ENCODE measurements at regions not wholly inside any gene's neighbourhood (a gene's known extent, or its start where the extent isn't known, plus 50 kb on each side); places are given as distances from the start of the nearest gene placed in this dataset.

DNA sequence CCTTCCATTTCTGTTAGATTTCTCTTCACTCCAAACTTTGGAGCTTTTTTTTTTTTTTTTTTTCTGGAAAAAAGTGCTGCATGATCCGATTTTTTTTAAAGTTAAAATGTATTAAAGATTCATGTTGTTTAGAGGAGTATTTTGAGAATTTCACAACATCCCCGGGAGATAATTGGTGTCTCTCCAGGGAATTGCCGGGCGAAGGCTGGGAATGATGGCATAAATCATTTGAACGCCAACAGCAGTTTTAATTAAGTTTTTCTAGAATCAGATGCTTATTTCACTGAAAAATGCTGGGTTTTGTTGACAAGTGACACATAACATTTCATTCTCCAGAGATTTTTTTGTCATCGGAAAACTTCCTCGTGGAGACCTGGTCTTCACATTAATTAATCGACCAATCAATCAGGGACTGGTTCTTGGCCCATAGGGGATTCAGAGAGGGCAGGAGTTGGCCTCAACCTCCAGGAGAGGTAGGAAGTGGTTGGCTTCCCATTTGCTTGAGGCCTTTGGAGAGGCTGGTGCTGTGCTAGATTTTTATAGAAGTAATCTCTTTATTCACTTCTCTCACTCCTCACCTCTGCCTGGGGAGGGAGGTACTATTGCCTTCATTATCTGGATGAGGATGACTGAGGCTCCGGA, 439.4 kb downstream of the TYW1 start:
- Histone ChIP-seq H3F3A (ENCODE audit: low read depth) (no peaks in the 10 kb centered on the region), H3K4me1 (ENCODE audit: insufficient read depth, low read length, poor library complexity, severe bottlenecking) (no peaks in the 10 kb centered on the region), H3K9me3 (ENCODE audit: insufficient read depth, low read depth, low read length) (no peaks in the 10 kb centered on the region), H3K9ac (ENCODE audit: low read depth, low read length, poor library complexity, severe bottlenecking) (no peak overlapping the region), H3K27me3 (ENCODE audit: insufficient read depth, low read length, poor library complexity, severe bottlenecking) (no peaks in the 10 kb centered on the region), H3K4me3 (ENCODE audit: low read length, poor library complexity, severe bottlenecking) (no peak overlapping the region), H3K36me3 (ENCODE audit: insufficient read depth, low read length) (no peaks in the 10 kb centered on the region), H3K79me2 (ENCODE audit: insufficient read depth, low read length) (no peaks in the 10 kb centered on the region), H2AFZ (ENCODE audit: low read length) (no peak overlapping the region), H3K9me2 (replicated peaks; ENCODE audit: low read depth, low read length) (no peaks in the 10 kb centered on the region), H4K20me1 (ENCODE audit: insufficient read depth, low read length, poor library complexity, severe bottlenecking) (no peaks in the 10 kb centered on the region), H3K4me2 (ENCODE audit: low read depth, low read length, poor library complexity, severe bottlenecking) (no peak overlapping the region)
- TF ChIP-seq, protein P1, sequence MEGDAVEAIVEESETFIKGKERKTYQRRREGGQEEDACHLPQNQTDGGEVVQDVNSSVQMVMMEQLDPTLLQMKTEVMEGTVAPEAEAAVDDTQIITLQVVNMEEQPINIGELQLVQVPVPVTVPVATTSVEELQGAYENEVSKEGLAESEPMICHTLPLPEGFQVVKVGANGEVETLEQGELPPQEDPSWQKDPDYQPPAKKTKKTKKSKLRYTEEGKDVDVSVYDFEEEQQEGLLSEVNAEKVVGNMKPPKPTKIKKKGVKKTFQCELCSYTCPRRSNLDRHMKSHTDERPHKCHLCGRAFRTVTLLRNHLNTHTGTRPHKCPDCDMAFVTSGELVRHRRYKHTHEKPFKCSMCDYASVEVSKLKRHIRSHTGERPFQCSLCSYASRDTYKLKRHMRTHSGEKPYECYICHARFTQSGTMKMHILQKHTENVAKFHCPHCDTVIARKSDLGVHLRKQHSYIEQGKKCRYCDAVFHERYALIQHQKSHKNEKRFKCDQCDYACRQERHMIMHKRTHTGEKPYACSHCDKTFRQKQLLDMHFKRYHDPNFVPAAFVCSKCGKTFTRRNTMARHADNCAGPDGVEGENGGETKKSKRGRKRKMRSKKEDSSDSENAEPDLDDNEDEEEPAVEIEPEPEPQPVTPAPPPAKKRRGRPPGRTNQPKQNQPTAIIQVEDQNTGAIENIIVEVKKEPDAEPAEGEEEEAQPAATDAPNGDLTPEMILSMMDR (conservative IDR thresholded peaks at IDR 0.05; ENCODE audit: low read length) = no peak
- TF ChIP-seq EZH2phosphoT487 (IDR thresholded peaks at IDR 0.05; ENCODE audit: borderline replicate concordance) = no peak

- Histone ChIP-seq H3F3A (ENCODE audit: low read depth) (no peaks in the 10 kb centered on the region), H3K9me2 (replicated peaks; ENCODE audit: low read depth, low read length) (no peaks in the 10 kb centered on the region), H3K4me2 (ENCODE audit: low read depth, low read length, poor library complexity, severe bottlenecking) (no peak overlapping the region), H3K27me3 (ENCODE audit: insufficient read depth, low read length, poor library complexity, severe bottlenecking) (no peaks in the 10 kb centered on the region), H3K4me3 (ENCODE audit: low read length, poor library complexity, severe bottlenecking) (no peak overlapping the region), H3K9ac (ENCODE audit: low read depth, low read length, poor library complexity, severe bottlenecking) (no peak overlapping the region), H3K9me3 (ENCODE audit: insufficient read depth, low read depth, low read length) (no peaks in the 10 kb centered on the region), H3K36me3 (ENCODE audit: insufficient read depth, low read length) (no peaks in the 10 kb centered on the region), H2AFZ (ENCODE audit: low read length) (no peak overlapping the region), H3K79me2 (ENCODE audit: insufficient read depth, low read length) (no peaks in the 10 kb centered on the region), H4K20me1 (ENCODE audit: insufficient read depth, low read length, poor library complexity, severe bottlenecking) (no peaks in the 10 kb centered on the region), H3K4me1 (ENCODE audit: insufficient read depth, low read length, poor library complexity, severe bottlenecking) (no peaks in the 10 kb centered on the region)
- TF ChIP-seq, protein P1 (conservative IDR thresholded peaks at IDR 0.05; ENCODE audit: low read length) = no peak
- no peak for TF ChIP-seq EZH2phosphoT487 (IDR thresholded peaks at IDR 0.05; ENCODE audit: borderline replicate concordance)
These were observed 441.7 kb downstream of the TYW1 start for GRCh38 chr7:67438198-67438882.

- Histone ChIP-seq H3K4me1 (ENCODE audit: insufficient read depth, low read length, poor library complexity, severe bottlenecking) (no peaks in the 10 kb centered on the region), H2AFZ (ENCODE audit: low read length) (no peak overlapping the region), H3F3A (ENCODE audit: low read depth) (no peaks in the 10 kb centered on the region), H4K20me1 (ENCODE audit: insufficient read depth, low read length, poor library complexity, severe bottlenecking) (no peaks in the 10 kb centered on the region), H3K4me2 (ENCODE audit: low read depth, low read length, poor library complexity, severe bottlenecking) (no peak overlapping the region), H3K9me3 (ENCODE audit: insufficient read depth, low read depth, low read length) (no peaks in the 10 kb centered on the region), H3K9ac (ENCODE audit: low read depth, low read length, poor library complexity, severe bottlenecking) (no peak overlapping the region), H3K36me3 (ENCODE audit: insufficient read depth, low read length) (no peaks in the 10 kb centered on the region), H3K27me3 (ENCODE audit: insufficient read depth, low read length, poor library complexity, severe bottlenecking) (no peaks in the 10 kb centered on the region), H3K9me2 (replicated peaks; ENCODE audit: low read depth, low read length) (no peaks in the 10 kb centered on the region), H3K4me3 (ENCODE audit: low read length, poor library complexity, severe bottlenecking) (no peak overlapping the region), H3K79me2 (ENCODE audit: insufficient read depth, low read length) (no peaks in the 10 kb centered on the region)
- TF ChIP-seq, protein P1 (conservative IDR thresholded peaks at IDR 0.05; ENCODE audit: low read length) = no peak
- no peak for TF ChIP-seq EZH2phosphoT487 (IDR thresholded peaks at IDR 0.05; ENCODE audit: borderline replicate concordance)
These were observed 442.4 kb downstream of the TYW1 start for GRCh38 chr7:67438913-67439505.
